Spinal cord (tissue), 9 donors: ENCODE measurements at regions not wholly inside any gene's neighbourhood (a gene's known extent, or its start where the extent isn't known, plus 50 kb on each side); places are given as distances from the start of the nearest gene placed in this dataset.

Experiments
- DNase-seq, 6 donors: peaks; one replicate each; pipeline versions ENCODE4 v3.0.0 to v3.0.0-alpha.2; 2013 to 2015; ENCODE audit warnings: low spot score in 6 of 6, low read depth in 4 of 6
- H3K27ac ChIP-seq: one replicate; pipeline ENCODE4 v1.5.1; 2013; ENCODE audit warnings: low read depth, low read length, control low read depth
- H3K27me3 ChIP-seq: one replicate; pipeline ENCODE4 v1.6.1; 2013; ENCODE audit warnings: low read length; ENCODE audit not compliant: control insufficient read depth, insufficient read depth
- H3K36me3 ChIP-seq: one replicate; pipeline ENCODE4 v1.6.1; 2013; ENCODE audit warnings: low read length; ENCODE audit not compliant: control insufficient read depth, insufficient read depth
- H3K4me1 ChIP-seq: one replicate; pipeline ENCODE4 v1.6.1; 2013; ENCODE audit warnings: low read length; ENCODE audit not compliant: control insufficient read depth, insufficient read depth
- H3K4me3 ChIP-seq: one replicate; pipeline ENCODE4 v1.5.1; 2013; ENCODE audit warnings: low read depth, low read length, control low read depth
- H3K9me3 ChIP-seq: one replicate; pipeline ENCODE4 v1.6.1; 2013; ENCODE audit warnings: low read length; ENCODE audit not compliant: control insufficient read depth, insufficient read depth
- WGBS: methylation state at CpG from one replicate; pipeline ENCODE4 v1.1.5; 2013; ENCODE audit warnings: missing lambda C conversion rate; ENCODE audit not compliant: insufficient coverage; 5-methylcytosine and 5-hydroxymethylcytosine counted together
- donor health status: healthy.

- no peak for DNase-seq
- no peak overlapping the region for H3K27ac ChIP-seq
- no peaks in the 10 kb centered on the region for H3K27me3 ChIP-seq
- no peak overlapping the region for H3K4me3 ChIP-seq
- no peaks in the 10 kb centered on the region for H3K4me1 ChIP-seq
- no peaks in the 10 kb centered on the region for H3K9me3 ChIP-seq
- WGBS, result 84% methylated on average over 2 of the region's 6 CpGs
- H3K36me3 ChIP-seq, result no peaks in the 10 kb centered on the region
Observed at GRCh38 chr2:212905640-212906201, 245.7 kb downstream of the IKZF2 start.

- H3K27me3 ChIP-seq, result no peaks in the 10 kb centered on the region
- DNase-seq, result no peak
- no peaks in the 10 kb centered on the region for H3K4me1 ChIP-seq
- H3K4me3 ChIP-seq, result no peak overlapping the region
- H3K9me3 ChIP-seq, result no peaks in the 10 kb centered on the region
- WGBS, result 83% methylated on average over 2 of the region's 2 CpGs
- no peak overlapping the region for H3K27ac ChIP-seq
- no peaks in the 10 kb centered on the region for H3K36me3 ChIP-seq
Observed at GRCh38 chr2:212904646-212905045, 246.8 kb downstream of the IKZF2 start.

GRCh38 chr2:212903413-212903812, 248.0 kb downstream of the IKZF2 start:
- Histone ChIP-seq H3K27me3 (no peaks in the 10 kb centered on the region), H3K4me1 (no peaks in the 10 kb centered on the region), H3K4me3 (no peak overlapping the region), H3K36me3 (no peaks in the 10 kb centered on the region), H3K9me3 (no peaks in the 10 kb centered on the region), H3K27ac (no peak overlapping the region)
- no peak for DNase-seq

DNA sequence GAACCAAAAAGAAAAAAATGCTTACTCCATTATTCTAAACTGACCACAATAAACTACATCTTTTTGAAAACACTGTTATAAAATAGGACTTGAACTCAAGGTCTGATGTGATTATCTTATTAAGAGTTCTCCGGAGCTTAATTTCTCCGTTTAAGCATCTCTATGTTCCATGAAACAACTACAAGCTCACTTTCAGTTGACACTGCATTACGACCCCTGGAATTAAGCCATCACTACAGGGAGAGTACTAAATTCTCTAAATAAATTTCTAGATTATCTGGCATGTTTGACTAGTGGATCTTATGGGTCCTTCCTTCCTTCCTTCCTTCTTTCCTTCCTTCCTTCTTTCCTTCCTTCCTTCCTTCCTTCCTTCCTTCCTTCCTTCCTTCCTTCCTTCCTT, 249.0 kb downstream of the IKZF2 start:
- Histone ChIP-seq H3K27ac (no peak overlapping the region), H3K4me3 (no peak overlapping the region), H3K9me3 (no peaks in the 10 kb centered on the region), H3K4me1 (no peaks in the 10 kb centered on the region), H3K36me3 (no peaks in the 10 kb centered on the region), H3K27me3 (no peaks in the 10 kb centered on the region)
- DNase-seq, result no peak
- WGBS, result no CpG with 5 or more reads among the region's 3 CpGs

DNA sequence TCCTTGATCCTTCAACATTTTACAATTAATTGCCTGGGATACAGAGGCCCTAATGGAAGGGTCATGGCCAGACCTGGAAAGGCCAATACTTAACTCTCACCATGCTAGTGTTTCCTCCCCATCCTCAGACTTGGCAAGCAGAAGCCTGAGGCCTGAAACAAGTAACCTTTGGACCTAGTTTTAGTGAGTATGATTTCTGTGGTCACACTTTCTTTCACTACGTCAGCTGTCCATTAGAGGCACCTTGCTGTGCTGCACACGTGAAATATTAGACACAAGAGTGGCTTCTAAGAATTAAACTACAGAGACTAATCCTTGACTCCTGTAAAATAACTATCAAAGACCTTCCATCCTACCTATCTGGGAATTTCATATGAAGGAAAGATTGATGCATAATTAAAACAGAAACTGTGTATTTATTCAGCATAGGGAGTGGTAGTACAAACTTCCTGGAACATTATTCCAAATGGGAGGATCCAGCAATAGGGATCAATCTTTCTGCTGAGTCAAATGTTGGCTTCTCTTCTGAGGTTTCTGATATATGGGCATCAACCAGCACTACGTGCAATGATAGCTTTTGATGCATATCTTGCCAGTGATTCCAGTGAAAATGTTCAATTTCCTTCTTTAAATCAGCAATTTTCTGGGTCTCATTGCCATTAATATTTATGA, 249.7 kb downstream of the IKZF2 start:
- H3K27me3 ChIP-seq, result no peaks in the 10 kb centered on the region
- H3K4me1 ChIP-seq, result no peaks in the 10 kb centered on the region
- H3K4me3 ChIP-seq, result no peak overlapping the region
- WGBS, result no CpG with 5 or more reads among the region's 3 CpGs
- no peak overlapping the region for H3K27ac ChIP-seq
- H3K9me3 ChIP-seq, result no peaks in the 10 kb centered on the region
- no peak for DNase-seq
- no peaks in the 10 kb centered on the region for H3K36me3 ChIP-seq

DNA sequence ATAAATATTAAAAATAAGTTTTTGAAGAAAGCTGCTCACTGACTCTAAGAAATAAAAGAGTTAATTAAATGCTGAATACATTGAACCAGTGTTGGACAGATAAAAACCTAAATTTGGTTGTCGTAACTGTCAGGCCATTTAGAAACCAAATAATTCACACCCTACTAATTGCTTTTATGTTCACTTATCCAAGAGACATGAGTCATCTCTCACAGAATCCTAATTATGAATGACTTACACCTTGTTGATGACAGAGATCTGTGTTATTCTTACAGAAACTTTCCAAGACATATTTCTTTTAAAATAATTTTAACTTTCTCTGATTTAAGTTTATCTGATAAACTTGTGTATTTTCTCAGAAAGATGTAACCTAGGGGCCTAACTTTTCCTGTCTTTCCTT, 250.7 kb downstream of the IKZF2 start:
- no peaks in the 10 kb centered on the region for H3K36me3 ChIP-seq
- no peak overlapping the region for H3K27ac ChIP-seq
- no peak for DNase-seq
- H3K9me3 ChIP-seq, result no peaks in the 10 kb centered on the region
- no CpG with 5 or more reads among the region's 1 CpG for WGBS
- H3K4me3 ChIP-seq, result no peak overlapping the region
- H3K4me1 ChIP-seq, result no peaks in the 10 kb centered on the region
- H3K27me3 ChIP-seq, result no peaks in the 10 kb centered on the region

- no peaks in the 10 kb centered on the region for H3K27me3 ChIP-seq
- H3K4me3 ChIP-seq, result no peak overlapping the region
- no peaks in the 10 kb centered on the region for H3K36me3 ChIP-seq
- 100% methylated on average over 1 of the region's 3 CpGs for WGBS
- no peak for DNase-seq
- no peaks in the 10 kb centered on the region for H3K9me3 ChIP-seq
- H3K4me1 ChIP-seq, result no peaks in the 10 kb centered on the region
- no peak overlapping the region for H3K27ac ChIP-seq
Observed at GRCh38 chr2:212898011-212898410, 253.4 kb downstream of the IKZF2 start.

- Histone ChIP-seq H3K4me1 (no peaks in the 10 kb centered on the region), H3K4me3 (no peak overlapping the region), H3K36me3 (no peaks in the 10 kb centered on the region), H3K27me3 (no peaks in the 10 kb centered on the region), H3K27ac (no peak overlapping the region), H3K9me3 (no peaks in the 10 kb centered on the region)
- no peak for DNase-seq
- WGBS, result no CpG with 5 or more reads among the region's 1 CpG
Observed at GRCh38 chr2:212897296-212897695, 254.1 kb downstream of the IKZF2 start.

DNA sequence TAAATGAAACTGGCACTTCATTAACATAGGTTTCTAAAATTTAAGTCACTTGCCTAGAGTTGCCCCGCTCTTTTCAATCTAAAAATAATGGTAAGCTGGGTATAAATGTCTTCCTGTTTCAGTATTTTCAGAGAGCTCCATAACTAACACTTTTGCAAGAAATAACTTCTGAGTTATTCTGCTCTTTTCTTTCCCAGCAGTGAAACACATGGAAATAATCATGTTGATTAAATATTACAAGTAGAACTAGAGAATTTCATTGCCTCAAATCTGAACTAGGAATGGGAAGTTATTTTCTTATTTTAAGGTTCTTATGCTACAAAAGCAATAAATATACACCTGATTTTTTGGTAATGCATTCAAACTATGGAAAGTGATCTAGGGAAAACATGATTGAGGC, 257.4 kb downstream of the IKZF2 start:
- H3K27me3 ChIP-seq, result no peaks in the 10 kb centered on the region
- H3K9me3 ChIP-seq, result no peaks in the 10 kb centered on the region
- no peak overlapping the region for H3K4me3 ChIP-seq
- no peaks in the 10 kb centered on the region for H3K4me1 ChIP-seq
- DNase-seq, result no peak
- H3K36me3 ChIP-seq, result no peaks in the 10 kb centered on the region
- no CpG with 5 or more reads among the region's 1 CpG for WGBS
- H3K27ac ChIP-seq, result no peak overlapping the region

- no CpG with 5 or more reads among the region's 3 CpGs for WGBS
- H3K4me3 ChIP-seq, result no peak overlapping the region
- no peaks in the 10 kb centered on the region for H3K9me3 ChIP-seq
- H3K27me3 ChIP-seq, result no peaks in the 10 kb centered on the region
- no peaks in the 10 kb centered on the region for H3K36me3 ChIP-seq
- H3K4me1 ChIP-seq, result no peaks in the 10 kb centered on the region
- peak in 1 of 6 donors; percentile 39 for DNase-seq
- H3K27ac ChIP-seq, result no peak overlapping the region
Observed at GRCh38 chr2:212893216-212893615, 258.2 kb downstream of the IKZF2 start.
